HepG2 (cell line): ENCODE measurements at regions not wholly inside any gene's neighbourhood (a gene's known extent, or its start where the extent isn't known, plus 50 kb on each side); places are given as distances from the start of the nearest gene placed in this dataset.

Source experiments
- ATRX ChIP-seq: sonication (generic); formaldehyde crosslinking; IDR thresholded peaks from 2 replicates; pipeline ENCODE4 v1.4.0; 2020; ENCODE audit warnings: missing genetic modification reagents, borderline replicate concordance
- E2F2 ChIP-seq: sonication (generic); formaldehyde crosslinking; IDR thresholded peaks from 2 replicates; pipeline ENCODE4 v1.4.0; 2020; ENCODE audit warnings: missing genetic modification reagents, borderline replicate concordance
- ISL2 ChIP-seq: sonication (generic); formaldehyde crosslinking; IDR thresholded peaks from 2 replicates; pipeline ENCODE4 v1.5.0; 2020; ENCODE audit warnings: missing genetic modification reagents
- ZHX1 ChIP-seq: sonication (generic); formaldehyde crosslinking; IDR thresholded peaks from 2 replicates; pipeline ENCODE4 v1.8.1; 2022; ENCODE audit warnings: low read depth, mild to moderate bottlenecking, missing genetic modification reagents
- ZNF142 ChIP-seq: sonication (generic); formaldehyde crosslinking; IDR thresholded peaks from 2 replicates; pipeline ENCODE4 v1.4.0; 2020; ENCODE audit warnings: missing genetic modification reagents
- ZNF18 ChIP-seq: sonication (generic); formaldehyde crosslinking; IDR thresholded peaks from 2 replicates; pipeline ENCODE4 v1.8.0; 2022; ENCODE audit warnings: mild to moderate bottlenecking, missing genetic modification reagents; ENCODE audit not compliant: insufficient replicate concordance
- ZNF556 ChIP-seq: sonication (generic); formaldehyde crosslinking; IDR thresholded peaks from 2 replicates; pipeline ENCODE4 v1.4.0; 2020; ENCODE audit warnings: mild to moderate bottlenecking, missing genetic modification reagents, borderline replicate concordance
- ZNF784 ChIP-seq: sonication (generic); formaldehyde crosslinking; IDR thresholded peaks from 2 replicates; pipeline ENCODE4 v1.5.1; 2020; ENCODE audit warnings: missing genetic modification reagents, mild to moderate bottlenecking, borderline replicate concordance

- TF ChIP-seq ZNF142 (CRISPR knock-in tag) (no peak), ISL2 (CRISPR knock-in tag) (no peak), ZNF18 (no peak), E2F2 (CRISPR knock-in tag) (no peak), ZHX1 (CRISPR knock-in tag) (no peak), ZNF784 (no peak), ATRX (CRISPR knock-in tag) (no peak), ZNF556 (no peak)
Measured at GRCh38 chrX:51026862-51027261, 116.3 kb downstream of the BMP15 start (continued).
